ENCODE measurements at regions not wholly inside any gene's neighbourhood (a gene's known extent, or its start where the extent isn't known, plus 50 kb on each side); places are given as distances from the start of the nearest gene placed in this dataset.

- TF ChIP-seq CTCF (optimal IDR thresholded peaks at IDR 0.05 in 1 of 3, IDR thresholded peaks at IDR 0.05 in 1 of 3, conservative IDR thresholded peaks at IDR 0.05 in 1 of 3; ENCODE audit: extremely low read depth in 1 of 3, insufficient read depth in 2 of 3, low read length in 3 of 3) (no peak), EZH2 (IDR thresholded peaks at IDR 0.05; ENCODE audit: low read length) (no peak)
Measured at GRCh38 chr10:21297603-21298383, 227.7 kb downstream of the SKIDA1 start.

Measured in keratinocyte (primary cell).